HG03378 (cell line): ENCODE measurements at regions not wholly inside any gene's neighbourhood (a gene's known extent, or its start where the extent isn't known, plus 50 kb on each side); places are given as distances from the start of the nearest gene placed in this dataset.
"Not testable (repeated sequence)": the region's sequence is repeated elsewhere in the genome, so short reads cannot be mapped to it uniquely, and the experiment has no call there.

Experiments
- ATAC-seq: cut with Tn5 transposase; IDR thresholded peaks from one replicate; pipeline ENCODE4 v1.9.1; 2021; ENCODE audit warnings: mild to moderate bottlenecking, moderate library complexity; ENCODE audit not compliant: unreplicated experiment

DNA sequence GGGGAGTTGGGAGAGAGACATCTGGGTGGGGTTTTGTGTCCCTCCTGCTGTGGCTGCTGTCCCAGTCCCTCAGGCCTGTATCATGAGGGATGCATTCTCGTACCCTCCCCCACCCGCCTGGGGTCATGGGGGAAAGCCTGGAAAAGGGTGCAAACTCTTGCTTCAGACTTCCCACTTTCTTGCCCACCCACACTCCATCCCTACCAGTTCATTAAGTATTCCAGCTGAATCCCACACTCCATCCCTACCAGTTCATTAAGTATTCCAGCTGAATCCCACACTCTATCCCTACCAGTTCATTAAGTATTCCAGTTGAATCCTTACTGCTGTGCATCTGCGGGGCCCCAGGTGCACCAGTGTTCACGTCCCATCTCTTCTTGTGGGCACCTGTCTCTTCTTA lies 116.3 kb downstream of the ACAA2 start:
- no peak for ATAC-seq

DNA sequence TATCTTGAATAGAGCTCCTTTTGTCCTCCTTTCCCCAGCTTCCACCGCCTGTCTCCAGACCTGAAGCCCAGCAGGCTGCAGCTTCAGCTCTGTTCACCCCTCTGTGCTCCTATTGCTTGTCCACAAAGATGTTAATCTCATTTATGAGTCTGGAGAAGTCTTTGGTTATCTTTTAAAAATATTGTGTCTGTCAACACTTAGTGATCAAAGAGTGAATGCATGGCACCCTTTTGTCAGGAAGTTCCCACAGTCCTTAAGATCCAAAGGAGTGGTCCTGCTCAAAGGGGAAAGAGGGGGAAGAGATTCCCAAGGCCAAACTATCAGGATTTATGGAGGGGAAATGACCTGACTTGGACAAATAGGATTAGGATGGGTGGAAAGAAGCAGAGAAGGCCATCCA lies 118.9 kb downstream of the ACAA2 start:
- ATAC-seq = no peak

DNA sequence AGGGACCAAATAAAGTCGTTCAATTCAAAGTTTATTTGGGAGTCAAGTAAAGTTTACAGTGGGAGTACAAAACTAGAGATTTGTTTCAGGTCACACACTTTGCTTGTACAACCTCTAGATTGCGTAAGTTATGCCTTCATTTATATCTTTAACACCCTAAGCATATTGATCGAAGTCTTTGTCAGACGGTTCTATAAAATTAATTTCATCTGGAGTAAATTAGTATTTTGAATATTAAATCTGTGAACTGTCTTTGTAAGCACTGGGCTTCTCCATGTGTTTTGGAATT lies 119.7 kb downstream of the ACAA2 start:
- ATAC-seq = no peak

DNA sequence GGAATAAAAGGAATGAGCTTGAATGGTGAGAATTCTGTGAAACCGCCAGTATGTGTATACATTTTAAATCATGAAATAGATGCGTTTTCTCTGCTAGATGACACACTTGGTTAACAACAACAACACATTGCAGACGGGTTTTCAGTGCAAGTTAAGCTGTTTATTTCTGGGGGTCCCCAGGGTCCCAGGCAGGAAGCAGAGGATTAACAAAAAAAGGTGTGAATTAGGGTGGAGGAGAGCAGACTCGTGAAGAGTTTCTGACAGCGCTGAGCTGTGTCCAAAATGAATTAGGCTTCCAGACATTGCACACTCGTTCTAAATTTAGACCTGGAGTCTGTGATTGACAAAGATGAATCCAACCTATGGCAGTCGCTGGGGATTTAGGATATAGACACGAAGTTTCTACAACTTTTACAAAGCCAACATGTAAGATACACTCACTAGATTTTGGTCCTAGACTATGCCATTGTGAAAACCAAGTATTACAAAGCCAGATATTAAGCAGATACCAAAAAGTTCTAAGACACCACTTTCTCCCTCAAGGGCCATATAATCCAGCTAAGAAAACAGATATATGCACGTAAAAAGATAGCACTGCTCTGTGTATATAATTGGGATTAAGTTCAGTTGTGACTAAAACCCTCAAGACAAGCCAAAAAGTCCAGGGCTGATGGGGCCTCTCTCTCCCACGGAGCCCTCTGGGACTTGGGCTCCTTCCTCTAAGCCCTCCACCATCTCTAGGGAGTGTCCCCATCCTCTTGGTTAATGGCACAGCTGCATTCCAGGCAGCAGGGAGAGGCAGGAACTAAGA lies 120.2 kb downstream of the ACAA2 start:
- no peak for ATAC-seq

DNA sequence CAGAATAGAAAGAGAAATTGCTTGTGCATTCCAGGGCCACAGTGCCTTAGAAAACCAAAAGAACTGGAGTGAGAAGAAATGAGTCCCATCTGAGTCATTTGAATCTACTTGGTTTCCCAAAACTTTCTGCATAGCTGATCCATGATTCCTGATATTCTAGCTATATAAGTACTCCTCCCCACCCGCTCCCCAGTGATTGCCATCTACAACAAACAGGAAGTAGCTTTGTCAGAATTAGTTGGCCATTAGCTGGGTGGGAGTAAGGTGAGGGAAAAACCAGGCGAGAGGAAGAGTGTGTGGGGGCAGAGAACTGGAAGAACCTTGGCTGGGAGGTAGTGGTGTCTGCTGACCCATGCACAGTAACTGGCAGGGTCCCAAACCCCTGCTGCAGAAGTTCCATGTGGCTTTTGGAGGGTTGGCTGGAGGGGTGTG lies 122.1 kb downstream of the ACAA2 start:
- no peak for ATAC-seq

DNA sequence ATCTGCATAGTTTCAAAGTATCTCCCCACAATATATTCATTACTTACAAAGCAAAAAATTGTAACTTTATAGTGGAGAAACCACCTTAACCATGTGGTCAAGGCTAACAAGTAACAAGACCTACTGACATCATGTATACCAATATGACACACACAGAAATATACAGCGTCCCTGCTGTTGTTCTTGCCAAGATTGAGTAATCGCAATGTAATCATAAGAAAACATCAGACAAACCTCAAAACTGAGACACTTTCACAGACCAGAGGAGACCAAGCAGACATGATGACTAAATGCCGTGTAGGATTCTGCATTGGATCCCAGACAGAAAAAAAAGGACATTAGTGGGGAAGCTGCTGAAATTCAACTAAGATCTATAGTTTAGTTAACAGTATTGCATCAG lies 123.0 kb downstream of the ACAA2 start:
- ATAC-seq = no peak

DNA sequence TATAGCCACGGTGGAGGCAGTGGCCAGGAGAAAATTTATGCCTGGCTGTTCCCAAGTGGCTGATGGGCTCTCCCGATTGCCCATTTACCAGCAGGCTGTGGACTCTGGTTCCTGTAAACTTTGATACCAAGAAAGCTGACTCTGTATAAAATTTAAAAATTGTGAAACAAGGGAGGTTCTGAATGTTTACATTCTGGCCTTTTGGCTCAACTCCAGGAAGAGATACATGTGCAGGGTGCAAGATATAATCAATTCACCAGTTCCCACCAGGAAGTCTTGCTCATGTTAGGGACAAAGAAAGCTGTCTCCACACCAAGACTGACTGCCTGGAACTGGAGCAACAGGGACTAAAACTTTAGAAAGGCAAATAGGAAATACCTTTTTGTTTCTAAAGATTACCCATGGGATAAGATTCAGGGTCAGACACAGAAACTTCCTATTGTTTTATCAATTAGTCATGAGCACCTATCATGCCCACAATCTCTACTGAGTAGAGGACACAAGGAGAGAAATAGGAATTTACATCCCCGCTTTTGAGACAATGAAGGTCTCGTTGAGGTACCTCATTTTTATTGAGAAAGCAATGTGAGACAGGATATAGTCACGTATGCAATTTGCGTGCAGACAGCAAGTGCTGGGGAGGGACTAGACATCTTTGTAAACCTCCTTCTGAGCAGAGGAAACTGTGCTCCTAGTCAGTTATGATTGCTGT lies 123.5 kb downstream of the LIPG start:
- no peak for ATAC-seq

DNA sequence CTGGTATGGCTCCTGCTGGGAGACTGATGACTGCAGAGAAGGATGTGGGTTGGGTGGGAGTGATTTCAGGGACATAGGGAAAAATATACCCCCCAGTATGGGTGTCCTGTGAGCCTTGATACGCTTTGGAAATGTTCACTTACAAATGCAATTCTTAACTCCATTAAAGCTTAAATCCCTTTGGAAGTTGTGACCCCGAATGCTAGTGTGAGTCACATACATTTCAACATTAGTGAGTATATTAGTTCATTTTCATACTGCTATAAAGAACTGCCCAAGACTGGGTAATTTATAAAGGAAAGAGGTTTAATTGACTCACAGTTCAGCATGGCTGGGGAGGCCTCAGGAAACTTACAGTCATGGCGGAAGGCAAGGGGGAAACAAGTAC lies 120.9 kb downstream of the LIPG start:
- ATAC-seq = not testable (repeated sequence)

DNA sequence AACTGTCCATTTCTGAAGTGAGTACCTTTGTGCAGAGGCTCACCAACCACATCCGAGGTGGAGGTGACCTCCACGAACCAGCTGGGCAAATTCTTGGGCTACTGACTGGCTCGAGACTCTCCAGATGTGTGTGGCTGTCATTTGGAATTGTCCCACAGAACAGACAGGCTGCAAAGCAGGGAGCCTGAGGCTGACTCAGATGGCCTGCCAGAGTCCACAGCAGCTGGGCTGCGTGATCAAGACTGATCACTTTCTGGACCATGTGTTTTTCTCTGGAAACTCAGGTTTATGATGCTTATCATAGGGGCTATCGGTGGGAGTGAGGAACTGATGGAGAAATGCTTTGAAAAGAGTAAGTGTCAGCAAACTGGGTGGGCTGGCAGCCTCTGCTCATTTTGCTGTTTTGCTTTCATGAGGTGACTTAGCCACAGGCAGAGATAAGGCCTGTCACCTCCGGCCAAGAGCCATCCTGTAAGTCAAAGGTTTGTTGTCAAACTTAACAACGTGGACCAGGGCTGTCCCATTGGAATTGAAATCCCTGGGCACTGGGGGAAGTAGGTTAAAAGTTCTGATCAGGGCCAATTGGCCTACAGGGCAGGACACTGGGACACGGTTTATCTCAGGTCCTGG lies 120.4 kb downstream of the LIPG start:
- ATAC-seq = no peak

DNA sequence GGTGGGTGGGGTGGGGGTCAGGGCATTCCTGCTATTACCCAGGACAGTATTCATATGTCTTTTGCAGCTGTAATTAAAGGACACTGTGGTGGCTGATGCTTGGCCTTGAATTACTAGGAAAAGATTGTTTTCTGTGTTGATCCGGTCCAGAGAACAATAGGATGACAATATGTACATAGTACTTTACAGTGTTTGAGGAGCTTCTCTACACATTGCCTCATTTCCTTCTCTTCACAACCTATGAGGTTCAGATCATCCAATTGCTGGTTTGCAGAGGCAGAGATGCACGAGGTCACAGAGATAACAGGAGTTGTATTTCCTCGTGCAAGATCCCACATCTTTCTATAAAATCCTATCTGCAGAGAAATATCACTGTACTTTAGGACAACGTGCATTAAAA lies 119.5 kb downstream of the LIPG start:
- ATAC-seq = no peak

DNA sequence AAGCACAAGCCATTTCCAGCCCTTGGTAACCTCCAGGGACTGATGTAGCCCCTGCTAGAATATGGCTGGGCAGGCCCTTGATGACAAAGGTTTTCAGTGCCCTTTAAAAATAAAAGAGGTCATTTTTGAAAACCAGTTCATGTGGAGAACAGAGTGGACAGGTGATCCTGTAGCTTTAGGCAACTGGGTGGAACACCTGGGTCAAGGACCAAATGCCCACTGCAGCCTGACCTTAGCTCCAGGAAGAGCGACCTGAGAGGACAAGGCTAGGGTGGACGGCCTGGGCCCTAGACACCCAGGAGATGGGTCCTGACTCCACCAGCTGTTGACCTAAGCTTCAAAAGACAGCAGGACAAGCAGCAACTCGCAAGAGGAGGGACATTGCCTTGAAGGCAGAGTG lies 116.6 kb downstream of the LIPG start:
- no peak for ATAC-seq

DNA sequence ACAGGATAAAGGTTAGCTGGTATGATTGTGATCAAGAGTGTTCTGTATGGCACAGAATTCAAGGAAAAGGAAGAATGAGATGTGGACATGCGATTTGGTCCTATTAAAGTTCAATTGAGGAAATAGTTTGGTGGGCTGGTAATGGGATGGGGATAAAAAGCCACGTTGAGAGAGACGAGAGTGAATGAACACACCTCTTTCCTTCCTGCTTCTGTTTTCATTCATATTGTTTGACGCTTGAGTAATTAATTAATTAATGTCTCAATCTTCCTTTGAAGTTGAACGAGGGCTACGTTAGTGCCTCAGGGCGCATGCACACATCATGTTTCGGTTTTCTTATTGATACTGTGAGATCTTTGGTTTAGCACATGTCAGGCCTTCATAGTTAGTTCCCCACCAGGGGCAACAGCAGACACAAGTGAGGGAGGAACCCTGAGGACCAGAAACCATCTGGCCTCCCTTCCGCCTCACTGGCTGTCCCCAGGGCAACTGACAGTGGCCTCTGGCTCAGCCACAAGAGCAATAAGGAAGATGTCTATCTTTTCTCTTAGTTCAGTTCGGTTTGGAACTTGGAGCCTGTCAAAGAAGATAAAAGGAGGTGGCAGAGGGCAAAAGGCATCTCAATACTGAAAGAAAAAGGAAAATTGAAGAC lies 116.0 kb downstream of the LIPG start:
- peak; percentile 60 for ATAC-seq

DNA sequence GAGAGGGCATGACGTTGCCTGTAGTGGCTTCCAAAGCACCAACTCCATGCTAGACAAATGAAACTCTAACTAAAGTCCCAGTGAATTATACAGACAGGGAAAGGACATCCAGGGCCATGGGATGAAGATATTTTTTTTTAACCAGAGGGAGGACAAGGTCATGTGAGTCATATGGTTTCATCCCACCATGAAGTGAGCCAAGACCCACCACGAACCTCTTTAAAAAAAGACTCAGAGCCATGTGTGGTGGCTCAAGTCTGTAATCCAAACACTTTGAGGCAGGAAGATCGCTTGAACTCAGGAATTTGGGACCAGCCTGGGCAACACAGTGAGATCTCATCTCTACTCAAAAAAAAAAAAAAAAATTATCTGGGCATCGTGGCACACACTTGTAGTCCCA lies 115.2 kb downstream of the LIPG start:
- no peak for ATAC-seq

DNA sequence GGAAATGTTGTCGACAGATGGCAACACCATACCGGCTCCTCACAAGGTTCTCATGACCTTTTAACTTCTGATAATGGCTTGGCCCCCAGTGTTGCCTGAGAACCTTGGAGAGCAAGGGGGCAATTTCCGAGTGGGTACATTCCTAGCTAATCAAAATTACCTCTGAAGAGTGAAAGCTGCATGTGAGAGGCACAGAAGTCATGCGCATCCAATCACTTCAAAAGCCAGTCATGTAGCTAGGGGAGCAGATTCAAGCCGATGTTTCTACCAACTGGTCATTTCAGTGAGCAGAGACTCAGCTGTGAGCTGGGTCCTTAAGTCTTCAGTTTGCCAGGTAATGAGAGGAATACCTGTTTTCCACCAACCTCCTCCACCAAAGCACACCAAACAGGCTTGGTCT lies 111.4 kb downstream of the LIPG start:
- no peak for ATAC-seq

DNA sequence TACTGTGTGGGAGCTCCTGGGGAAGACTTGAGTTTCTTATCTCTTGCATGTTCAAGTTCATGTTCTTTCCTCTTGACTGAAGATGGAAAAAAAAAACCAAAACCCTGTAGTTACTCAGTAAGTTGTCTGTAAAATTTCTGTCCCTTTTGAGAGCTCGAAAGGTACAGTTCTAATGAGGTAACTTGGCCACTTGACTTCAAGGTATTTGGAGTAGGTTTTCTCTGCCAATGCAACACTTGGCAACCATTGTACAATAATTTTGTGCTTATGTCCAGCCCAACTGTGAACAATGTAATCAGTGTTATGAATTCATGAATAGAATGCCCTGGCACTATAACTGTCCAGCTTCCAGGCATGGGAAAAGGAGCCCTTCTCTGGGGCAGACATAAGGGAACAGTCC lies 111.0 kb downstream of the LIPG start:
- ATAC-seq = no peak

DNA sequence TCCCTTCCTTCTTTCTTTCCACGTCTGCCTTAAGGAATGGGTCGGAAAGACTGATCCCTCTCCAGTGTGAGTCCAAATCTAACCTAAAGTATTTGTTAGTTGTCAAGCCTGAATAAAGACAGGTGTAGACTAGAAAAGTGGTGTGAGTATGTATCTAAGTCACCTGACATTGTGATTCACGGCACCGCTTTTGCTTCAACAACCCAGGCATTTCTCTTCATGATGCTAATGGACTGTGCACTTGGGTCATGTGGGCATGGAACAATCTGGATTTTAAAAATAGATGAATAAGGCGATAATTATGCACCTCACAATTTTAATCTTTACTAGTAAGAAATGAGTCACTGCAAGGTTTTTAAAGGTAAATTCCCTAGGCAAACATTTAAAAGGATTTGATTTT lies 107.5 kb downstream of the LIPG start:
- no peak for ATAC-seq

DNA sequence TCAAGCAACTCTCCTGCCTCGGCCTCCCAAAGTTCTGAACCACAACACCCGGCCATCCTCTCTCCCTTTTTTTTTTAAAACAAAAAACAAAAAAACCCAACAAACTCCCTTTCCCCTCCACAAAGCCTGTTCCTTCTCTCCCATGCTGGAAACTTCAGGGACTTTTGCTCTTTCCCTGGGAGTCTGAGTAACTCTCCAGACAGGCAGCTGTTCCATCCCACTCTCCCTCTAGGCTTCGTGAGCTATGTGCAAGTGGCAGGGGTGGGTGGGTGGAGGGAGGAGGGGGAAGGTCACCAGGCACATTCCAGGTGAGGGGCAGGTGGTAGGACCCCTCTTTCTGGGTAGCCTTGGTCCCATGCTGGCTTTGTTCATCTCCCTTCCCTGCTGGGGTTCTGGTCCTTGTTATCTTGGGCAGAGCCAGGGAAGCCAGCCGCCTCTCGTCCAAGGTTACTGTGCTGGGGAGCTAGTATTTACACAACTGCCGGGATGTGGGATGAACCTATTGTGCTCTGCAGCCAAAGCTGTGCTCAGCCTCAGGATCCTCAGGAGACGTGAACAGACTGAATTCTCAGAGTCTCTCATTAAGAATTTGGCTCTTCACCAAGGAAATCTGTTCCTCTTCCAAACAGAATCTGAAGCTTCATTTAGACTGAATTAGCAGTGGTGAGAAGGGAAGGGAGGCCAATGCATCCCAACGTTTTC lies 106.9 kb downstream of the LIPG start:
- no peak for ATAC-seq

DNA sequence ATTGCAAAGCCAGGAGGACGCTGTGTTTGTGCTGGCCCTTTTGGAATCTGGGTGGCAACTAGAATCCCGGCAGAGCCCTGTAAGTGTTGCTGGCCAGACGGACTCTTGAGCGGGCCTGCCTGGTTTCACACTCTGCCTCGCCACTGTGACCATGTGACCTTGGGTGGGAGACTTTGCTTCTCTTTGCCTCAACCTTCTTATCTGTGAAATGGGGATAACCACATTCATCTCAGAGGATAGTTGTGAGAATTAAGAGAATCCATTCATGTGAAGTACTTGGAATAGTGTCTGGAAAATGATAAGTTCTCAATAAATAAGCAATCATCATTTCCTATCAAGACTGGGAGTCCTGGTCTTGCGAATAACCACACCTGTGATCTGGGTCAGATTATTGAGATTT lies 105.6 kb downstream of the LIPG start:
- ATAC-seq = no peak

DNA sequence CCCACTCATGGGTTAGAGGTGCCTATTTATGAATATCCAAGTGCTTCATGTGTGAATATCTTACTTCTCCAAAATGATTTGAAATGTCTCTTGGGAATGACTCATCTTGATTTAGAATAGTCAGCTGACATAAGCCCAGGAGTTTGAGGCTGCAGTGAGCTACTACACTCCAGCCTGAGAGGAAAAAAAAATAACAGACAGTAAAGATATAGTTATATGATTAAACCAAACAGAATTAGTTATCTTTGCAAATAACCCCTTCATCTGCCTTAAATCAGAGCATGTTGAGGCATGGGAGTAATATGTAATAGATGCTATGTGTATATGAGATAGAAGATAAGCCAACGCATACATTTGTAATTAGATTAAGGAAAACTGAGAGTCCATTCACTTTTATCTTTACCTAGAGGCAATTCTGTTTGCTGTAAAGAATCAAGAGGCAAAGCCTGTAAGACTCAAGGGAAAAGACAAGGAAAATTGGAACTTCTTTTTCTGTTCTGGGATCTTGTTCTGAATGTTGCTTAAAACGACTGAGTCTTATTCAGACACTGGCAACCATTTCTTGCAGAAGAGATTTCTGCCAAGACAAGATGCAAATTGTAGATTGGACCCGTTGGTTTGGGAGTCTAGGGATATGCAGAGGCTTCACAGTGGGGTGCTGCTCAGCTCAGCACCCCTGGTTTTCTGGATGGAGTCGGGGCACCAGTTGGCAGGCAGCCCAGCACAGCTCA lies 104.4 kb downstream of the LIPG start:
- no peak for ATAC-seq
